ENCODE measurements at regions not wholly inside any gene's neighbourhood (a gene's known extent, or its start where the extent isn't known, plus 50 kb on each side); places are given as distances from the start of the nearest gene placed in this dataset.

DNA sequence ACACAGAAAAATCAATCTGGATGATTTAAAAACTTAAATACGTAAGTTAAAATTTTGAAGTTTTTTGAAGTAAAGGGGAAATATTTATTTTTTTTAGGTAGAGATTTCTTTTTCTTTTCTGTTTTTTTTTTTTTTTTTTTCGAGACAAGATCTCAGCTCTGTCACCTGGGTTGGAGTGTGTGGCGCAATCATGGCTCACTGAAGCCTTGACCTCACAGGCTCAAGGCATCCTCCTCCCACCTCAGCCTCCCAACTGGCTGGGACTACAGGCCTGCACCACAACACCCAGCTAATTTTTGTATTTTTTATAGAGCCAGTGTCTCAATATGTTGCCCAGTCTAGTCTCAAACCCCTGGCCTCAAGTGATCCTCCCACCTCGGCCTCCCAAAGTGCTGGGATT is 120.4 kb upstream of the CLDN10 start:
- Histone ChIP-seq H4K20me1 (ENCODE audit: control insufficient read depth, extremely low read depth, insufficient read depth, low read length) (no peaks in the 10 kb centered on the region), H2AFZ (ENCODE audit: low read length) (no peak overlapping the region), H3K9me3 (ENCODE audit: control insufficient read depth, insufficient read depth, low read depth, low read length) (no peaks in the 10 kb centered on the region), H3K79me2 (ENCODE audit: control insufficient read depth, insufficient read depth, low read length) (no peaks in the 10 kb centered on the region), H3K4me2 (ENCODE audit: extremely low read depth, insufficient read depth, low read length) (no peak overlapping the region), H3K36me3 (ENCODE audit: control insufficient read depth, insufficient read depth, low read length) (no peaks in the 10 kb centered on the region), H3K9ac (ENCODE audit: insufficient read depth, low read length) (no peak overlapping the region), H3K27me3 (ENCODE audit: control insufficient read depth, insufficient read depth, low read length) (no peaks in the 10 kb centered on the region), H3K4me1 (ENCODE audit: control insufficient read depth, extremely low read depth, insufficient read depth, low read length) (no peaks in the 10 kb centered on the region), H3K27ac (ENCODE audit: insufficient read depth, low read length) (no peak overlapping the region), H3K4me3 (replicated peaks in 1 of 4; ENCODE audit: control extremely low read depth in 1 of 4, insufficient read depth in 1 of 4, low read depth in 3 of 4, low read length in 4 of 4) (no peak overlapping the region)
- DNase-seq (ENCODE audit: low read depth in 2 of 2): no peak
- TF ChIP-seq EZH2 (IDR thresholded peaks at IDR 0.05; ENCODE audit: low read length, missing control alignments) (no peak), CTCF (conservative IDR thresholded peaks at IDR 0.05 in 1 of 2, IDR thresholded peaks at IDR 0.05 in 1 of 2; ENCODE audit: low read depth in 1 of 2, low read length in 2 of 2) (no peak)

DNA sequence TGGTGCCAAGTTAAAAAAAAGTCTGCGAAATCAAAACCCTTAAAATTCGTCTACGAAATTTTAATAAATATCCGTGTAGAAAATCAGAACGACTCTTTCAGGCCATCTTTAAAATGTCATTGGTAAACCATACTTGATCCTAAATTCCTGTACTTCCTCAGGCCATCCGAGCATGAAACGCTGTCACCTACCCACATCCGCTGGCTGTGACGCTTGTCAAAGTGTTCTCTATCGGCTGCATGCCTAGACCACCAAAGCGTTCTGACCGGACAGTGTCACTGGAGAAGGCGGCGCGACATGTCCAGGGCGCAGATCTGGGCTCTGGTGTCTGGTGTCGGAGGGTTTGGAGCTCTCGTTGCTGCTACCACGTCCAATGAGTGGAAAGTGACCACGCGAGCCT is 119.0 kb upstream of the CLDN10 start:
- Histone ChIP-seq H4K20me1 (ENCODE audit: control insufficient read depth, extremely low read depth, insufficient read depth, low read length) (no peaks in the 10 kb centered on the region), H3K27ac (ENCODE audit: insufficient read depth, low read length) (no peak overlapping the region), H3K79me2 (ENCODE audit: control insufficient read depth, insufficient read depth, low read length) (no peaks in the 10 kb centered on the region), H3K4me3 (replicated peaks in 1 of 4; ENCODE audit: control extremely low read depth in 1 of 4, insufficient read depth in 1 of 4, low read depth in 3 of 4, low read length in 4 of 4) (no peak overlapping the region), H2AFZ (ENCODE audit: low read length) (no peak overlapping the region), H3K9me3 (ENCODE audit: control insufficient read depth, insufficient read depth, low read depth, low read length) (no peaks in the 10 kb centered on the region), H3K27me3 (ENCODE audit: control insufficient read depth, insufficient read depth, low read length) (no peaks in the 10 kb centered on the region), H3K4me2 (ENCODE audit: extremely low read depth, insufficient read depth, low read length) (no peak overlapping the region), H3K36me3 (ENCODE audit: control insufficient read depth, insufficient read depth, low read length) (no peaks in the 10 kb centered on the region), H3K4me1 (ENCODE audit: control insufficient read depth, extremely low read depth, insufficient read depth, low read length) (no peaks in the 10 kb centered on the region), H3K9ac (ENCODE audit: insufficient read depth, low read length) (no peak overlapping the region)
- DNase-seq (ENCODE audit: low read depth in 2 of 2): no peak
- TF ChIP-seq EZH2 (IDR thresholded peaks at IDR 0.05; ENCODE audit: low read length, missing control alignments): no peak
- TF ChIP-seq CTCF (conservative IDR thresholded peaks at IDR 0.05 in 1 of 2, IDR thresholded peaks at IDR 0.05 in 1 of 2; ENCODE audit: low read depth in 1 of 2, low read length in 2 of 2): no peak

GRCh38 chr13:95434111-95434510 is 118.4 kb upstream of the CLDN10 start:
- H3K9ac ChIP-seq (ENCODE audit: insufficient read depth, low read length): no peak overlapping the region

More at GRCh38 chr13:95434111-95434510, 118.4 kb upstream of the CLDN10 start:
- no peaks in the 10 kb centered on the region for H3K9me3 ChIP-seq (ENCODE audit: control insufficient read depth, insufficient read depth, low read depth, low read length)
- H3K4me1 ChIP-seq (ENCODE audit: control insufficient read depth, extremely low read depth, insufficient read depth, low read length): no peaks in the 10 kb centered on the region
- no peaks in the 10 kb centered on the region for H3K79me2 ChIP-seq (ENCODE audit: control insufficient read depth, insufficient read depth, low read length)
- no peaks in the 10 kb centered on the region for H4K20me1 ChIP-seq (ENCODE audit: control insufficient read depth, extremely low read depth, insufficient read depth, low read length)
- no peak overlapping the region for H3K4me2 ChIP-seq (ENCODE audit: extremely low read depth, insufficient read depth, low read length)
- H3K27ac ChIP-seq (ENCODE audit: insufficient read depth, low read length): no peak overlapping the region
- no peak overlapping the region for H2AFZ ChIP-seq (ENCODE audit: low read length)
- no peak for DNase-seq (ENCODE audit: low read depth in 2 of 2)
- H3K36me3 ChIP-seq (ENCODE audit: control insufficient read depth, insufficient read depth, low read length): no peaks in the 10 kb centered on the region
- no peaks in the 10 kb centered on the region for H3K27me3 ChIP-seq (ENCODE audit: control insufficient read depth, insufficient read depth, low read length)
- TF ChIP-seq EZH2 (IDR thresholded peaks at IDR 0.05; ENCODE audit: low read length, missing control alignments): no peak
- no peak for TF ChIP-seq CTCF (conservative IDR thresholded peaks at IDR 0.05 in 1 of 2, IDR thresholded peaks at IDR 0.05 in 1 of 2; ENCODE audit: low read depth in 1 of 2, low read length in 2 of 2)
- H3K4me3 ChIP-seq (replicated peaks in 1 of 4; ENCODE audit: control extremely low read depth in 1 of 4, insufficient read depth in 1 of 4, low read depth in 3 of 4, low read length in 4 of 4): no peak overlapping the region
